ENCODE measurements at regions not wholly inside any gene's neighbourhood (a gene's known extent, or its start where the extent isn't known, plus 50 kb on each side); places are given as distances from the start of the nearest gene placed in this dataset.

DNA sequence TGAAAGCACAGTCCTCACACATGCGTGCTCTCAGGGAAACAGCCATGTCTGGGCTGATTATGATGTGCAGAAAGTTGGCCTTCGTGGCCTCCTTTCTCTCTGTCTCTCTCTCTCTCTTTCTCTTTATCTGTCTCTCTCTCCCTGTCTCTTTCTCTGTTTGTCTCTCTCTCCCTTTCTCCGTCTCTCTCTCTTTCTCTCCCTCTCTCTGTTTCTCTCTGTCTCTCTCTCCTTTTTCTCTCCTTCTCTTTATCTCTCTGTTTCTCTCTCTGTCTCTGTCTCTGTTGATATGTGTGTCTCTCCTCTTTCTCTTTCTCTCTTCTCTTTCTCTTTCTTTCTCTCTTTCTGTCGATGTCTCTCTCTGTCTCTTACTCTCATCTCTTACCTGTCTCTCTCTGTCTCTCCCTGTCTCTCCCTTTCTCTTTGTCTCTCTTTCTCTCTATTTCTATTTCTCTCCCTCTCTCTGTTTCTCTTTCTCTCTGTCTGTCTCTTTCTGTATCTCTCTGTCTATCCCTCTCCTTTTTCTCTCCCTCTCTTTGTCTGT is 105.4 kb upstream of the MPP7 start:
- no peak overlapping the region for H3K4me3 ChIP-seq (ENCODE audit: low read depth, low read length)
- TF ChIP-seq POLR2A (IDR thresholded peaks at IDR 0.05; ENCODE audit: extremely low read depth, insufficient read length) (no peak), CTCF (IDR thresholded peaks at IDR 0.05; ENCODE audit: low read depth, low read length) (no peak), MAX (IDR thresholded peaks at IDR 0.05; ENCODE audit: low read depth, low read length) (no peak), MYC (IDR thresholded peaks at IDR 0.05; ENCODE audit: low read depth, low read length) (no peak)
- no peak for DNase-seq (ENCODE audit: low read depth)

DNA sequence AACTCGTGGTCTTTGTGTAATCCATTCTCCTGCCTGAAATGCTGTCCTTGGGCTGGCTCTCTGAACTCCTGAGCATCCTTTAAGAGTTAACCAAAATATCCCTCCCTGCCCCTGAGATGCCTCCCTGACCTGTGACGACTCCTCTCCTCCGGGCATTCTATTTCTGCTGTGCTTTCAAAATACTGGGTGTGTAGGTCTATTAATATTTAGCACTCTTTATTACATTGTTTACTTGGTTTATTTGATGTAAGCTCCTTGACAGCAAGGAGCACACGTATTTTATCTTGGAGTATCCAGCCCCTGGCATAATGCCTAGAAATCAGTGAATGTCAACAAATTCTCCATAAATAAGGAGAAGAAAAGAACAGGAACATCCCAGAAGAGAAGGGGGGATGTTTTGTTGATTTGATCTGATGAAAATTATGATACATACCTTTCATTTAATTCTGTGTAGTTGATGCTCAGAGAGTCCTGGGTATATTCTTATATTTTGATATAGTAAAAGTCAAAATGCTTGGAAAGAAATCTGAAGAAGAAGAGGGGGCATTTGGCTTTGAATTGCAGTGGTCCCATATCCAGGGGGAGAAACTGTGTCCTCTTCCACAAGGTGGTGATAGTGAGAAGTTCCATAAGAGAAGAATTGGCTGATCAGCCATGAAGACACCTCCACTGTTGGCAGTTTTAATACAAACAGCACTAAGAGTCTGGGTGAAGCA is 107.7 kb upstream of the MPP7 start:
- no peak overlapping the region for H3K4me3 ChIP-seq (ENCODE audit: low read depth, low read length)
- DNase-seq (ENCODE audit: low read depth) = no peak
- TF ChIP-seq POLR2A (IDR thresholded peaks at IDR 0.05; ENCODE audit: extremely low read depth, insufficient read length) = no peak
- no peak for TF ChIP-seq MAX (IDR thresholded peaks at IDR 0.05; ENCODE audit: low read depth, low read length)
- no peak for TF ChIP-seq MYC (IDR thresholded peaks at IDR 0.05; ENCODE audit: low read depth, low read length)
- TF ChIP-seq CTCF (IDR thresholded peaks at IDR 0.05; ENCODE audit: low read depth, low read length) = no peak

GRCh38 chr10:28411136-28411460 is 108.2 kb upstream of the MPP7 start:
- no peak overlapping the region for H3K4me3 ChIP-seq (ENCODE audit: low read depth, low read length)
- TF ChIP-seq MAX (IDR thresholded peaks at IDR 0.05; ENCODE audit: low read depth, low read length) (no peak), POLR2A (IDR thresholded peaks at IDR 0.05; ENCODE audit: extremely low read depth, insufficient read length) (no peak), MYC (IDR thresholded peaks at IDR 0.05; ENCODE audit: low read depth, low read length) (no peak), CTCF (IDR thresholded peaks at IDR 0.05; ENCODE audit: low read depth, low read length) (no peak)
- no peak for DNase-seq (ENCODE audit: low read depth)

- H3K4me3 ChIP-seq (ENCODE audit: low read depth, low read length) = no peak overlapping the region
- DNase-seq (ENCODE audit: low read depth) = no peak
- no peak for TF ChIP-seq MAX (IDR thresholded peaks at IDR 0.05; ENCODE audit: low read depth, low read length)
- TF ChIP-seq MYC (IDR thresholded peaks at IDR 0.05; ENCODE audit: low read depth, low read length) = no peak
- TF ChIP-seq POLR2A (IDR thresholded peaks at IDR 0.05; ENCODE audit: extremely low read depth, insufficient read length) = no peak
- TF ChIP-seq CTCF (IDR thresholded peaks at IDR 0.05; ENCODE audit: low read depth, low read length) = no peak
These were observed 108.8 kb upstream of the MPP7 start for GRCh38 chr10:28411648-28412047.

GRCh38 chr10:28418069-28418468 is 114.8 kb upstream of the WAC start:
- no peak for TF ChIP-seq POLR2A (IDR thresholded peaks at IDR 0.05; ENCODE audit: extremely low read depth, insufficient read length)
- TF ChIP-seq CTCF (IDR thresholded peaks at IDR 0.05; ENCODE audit: low read depth, low read length) = no peak
- TF ChIP-seq MAX (IDR thresholded peaks at IDR 0.05; ENCODE audit: low read depth, low read length) = no peak
- TF ChIP-seq MYC (IDR thresholded peaks at IDR 0.05; ENCODE audit: low read depth, low read length) = no peak
- no peak overlapping the region for H3K4me3 ChIP-seq (ENCODE audit: low read depth, low read length)
- DNase-seq (ENCODE audit: low read depth) = no peak

Measured in NB4 (cell line).